Smooth muscle cell (in vitro differentiated cells): ENCODE measurements at regions not wholly inside any gene's neighbourhood (a gene's known extent, or its start where the extent isn't known, plus 50 kb on each side); places are given as distances from the start of the nearest gene placed in this dataset.

Experiments used
- DNase-seq: peaks from one replicate; lab custom pipeline; 2025; ENCODE audit not compliant: unreplicated experiment; lab: John Stamatoyannopoulos, UW
- H2AFZ ChIP-seq: fragments of 200-600 bp; sonication (generic); 2 replicates; pipeline ENCODE4 v1.6.0; 2016; ENCODE audit warnings: antibody characterized with exemption, low read depth, mild to moderate bottlenecking
- H3F3A ChIP-seq: fragments of 200-600 bp; sonication (generic); 2 replicates; pipeline ENCODE4 v1.6.0; 2017; ENCODE audit warnings: antibody characterized with exemption, low read depth
- H3K27ac ChIP-seq: fragments of 200-600 bp; sonication (generic); 2 replicates; pipeline ENCODE4 v1.5.1; 2016; ENCODE audit warnings: low read depth, mild to moderate bottlenecking
- H3K27me3 ChIP-seq: fragments of 200-600 bp; sonication (generic); 2 replicates; pipeline ENCODE4 v1.6.1; 2016; ENCODE audit warnings: low read depth, mild to moderate bottlenecking
- H3K36me3 ChIP-seq: fragments of 200-600 bp; sonication (generic); 2 replicates; pipeline ENCODE4 v1.5.1; 2016; ENCODE audit warnings: low read depth
- H3K4me1 ChIP-seq: fragments of 200-600 bp; sonication (generic); 2 replicates; pipeline ENCODE4 v1.5.1; 2016; ENCODE audit warnings: low read depth
- H3K4me2 ChIP-seq: fragments of 200-600 bp; sonication (generic); 2 replicates; pipeline ENCODE4 v1.6.0; 2016; ENCODE audit warnings: mild to moderate bottlenecking
- H3K4me3 ChIP-seq: fragments of 200-600 bp; sonication (generic); 2 replicates; pipeline ENCODE4 v1.5.1; 2016; ENCODE audit warnings: mild to moderate bottlenecking
- H3K79me2 ChIP-seq: fragments of 200-600 bp; sonication (generic); 2 replicates; pipeline ENCODE4 v1.6.0; 2016; ENCODE audit warnings: low read depth, mild to moderate bottlenecking
- H3K9ac ChIP-seq: fragments of 200-600 bp; sonication (generic); 2 replicates; pipeline ENCODE4 v1.6.0; 2016; ENCODE audit warnings: low read depth
- H3K9me3 ChIP-seq: fragments of 200-600 bp; sonication (generic); replicated peaks from 2 replicates; pipeline ENCODE4 v1.5.1; 2016; ENCODE audit warnings: low read depth
- H4K20me1 ChIP-seq: fragments of 200-600 bp; sonication (generic); 2 replicates; pipeline ENCODE4 v1.6.0; 2016; ENCODE audit warnings: low read depth
- WGBS: methylation state at CpG from one replicate; pipeline ENCODE4 v1.1.7; 2016; ENCODE audit warnings: low lambda C conversion rate; 5-methylcytosine and 5-hydroxymethylcytosine counted together
- TF ChIP-seq, protein P1 (sequence below): fragments of 200-600 bp; sonication (generic); IDR thresholded peaks from 2 replicates; pipeline ENCODE4 v1.5.1; 2017; ENCODE audit warnings: borderline replicate concordance, mild to moderate bottlenecking, antibody characterized with exemption; ENCODE audit not compliant: insufficient read depth, poor library complexity, severe bottlenecking

DNA sequence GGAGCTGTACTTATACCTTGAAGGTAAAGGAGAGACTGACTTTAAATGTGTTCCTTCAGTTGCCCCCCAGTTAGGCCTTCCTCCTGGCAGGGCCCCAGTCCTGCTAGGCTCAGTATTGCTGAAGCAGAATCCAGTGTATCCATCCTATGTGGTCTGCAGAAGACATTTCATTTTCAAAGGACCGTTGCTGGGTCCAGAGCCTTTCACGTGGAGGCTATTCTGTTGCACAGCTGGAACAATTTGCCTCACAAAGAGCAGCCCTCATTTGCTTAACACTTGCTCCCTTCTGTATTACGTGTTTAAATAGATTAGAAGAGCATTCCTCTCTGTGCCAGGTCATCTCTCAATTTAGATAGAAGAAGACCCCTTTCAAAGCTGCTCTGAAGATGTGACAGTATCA lies 78.9 kb upstream of the CFAP20DC start:
- no peak for DNase-seq
- no peak overlapping the region for H3K4me3 ChIP-seq
- H3K9ac ChIP-seq, result no peak overlapping the region
- no peaks in the 10 kb centered on the region for H3K27me3 ChIP-seq
- H3K36me3 ChIP-seq, result no peaks in the 10 kb centered on the region
- no peaks in the 10 kb centered on the region for H4K20me1 ChIP-seq
- H3K27ac ChIP-seq, result no peak overlapping the region
- H3K4me2 ChIP-seq, result no peak overlapping the region
- WGBS, result 62% methylated on average over 3 of the region's 3 CpGs
- peak overlapping the region; percentile 3 for H2AFZ ChIP-seq
- H3F3A ChIP-seq, result peaks cover 10% of the 10 kb centered on the region
- peaks cover 16% of the 10 kb centered on the region for H3K4me1 ChIP-seq
- TF ChIP-seq, protein P1, sequence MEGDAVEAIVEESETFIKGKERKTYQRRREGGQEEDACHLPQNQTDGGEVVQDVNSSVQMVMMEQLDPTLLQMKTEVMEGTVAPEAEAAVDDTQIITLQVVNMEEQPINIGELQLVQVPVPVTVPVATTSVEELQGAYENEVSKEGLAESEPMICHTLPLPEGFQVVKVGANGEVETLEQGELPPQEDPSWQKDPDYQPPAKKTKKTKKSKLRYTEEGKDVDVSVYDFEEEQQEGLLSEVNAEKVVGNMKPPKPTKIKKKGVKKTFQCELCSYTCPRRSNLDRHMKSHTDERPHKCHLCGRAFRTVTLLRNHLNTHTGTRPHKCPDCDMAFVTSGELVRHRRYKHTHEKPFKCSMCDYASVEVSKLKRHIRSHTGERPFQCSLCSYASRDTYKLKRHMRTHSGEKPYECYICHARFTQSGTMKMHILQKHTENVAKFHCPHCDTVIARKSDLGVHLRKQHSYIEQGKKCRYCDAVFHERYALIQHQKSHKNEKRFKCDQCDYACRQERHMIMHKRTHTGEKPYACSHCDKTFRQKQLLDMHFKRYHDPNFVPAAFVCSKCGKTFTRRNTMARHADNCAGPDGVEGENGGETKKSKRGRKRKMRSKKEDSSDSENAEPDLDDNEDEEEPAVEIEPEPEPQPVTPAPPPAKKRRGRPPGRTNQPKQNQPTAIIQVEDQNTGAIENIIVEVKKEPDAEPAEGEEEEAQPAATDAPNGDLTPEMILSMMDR, result no peak
- H3K79me2 ChIP-seq, result no peaks in the 10 kb centered on the region
- no peaks in the 10 kb centered on the region for H3K9me3 ChIP-seq

DNA sequence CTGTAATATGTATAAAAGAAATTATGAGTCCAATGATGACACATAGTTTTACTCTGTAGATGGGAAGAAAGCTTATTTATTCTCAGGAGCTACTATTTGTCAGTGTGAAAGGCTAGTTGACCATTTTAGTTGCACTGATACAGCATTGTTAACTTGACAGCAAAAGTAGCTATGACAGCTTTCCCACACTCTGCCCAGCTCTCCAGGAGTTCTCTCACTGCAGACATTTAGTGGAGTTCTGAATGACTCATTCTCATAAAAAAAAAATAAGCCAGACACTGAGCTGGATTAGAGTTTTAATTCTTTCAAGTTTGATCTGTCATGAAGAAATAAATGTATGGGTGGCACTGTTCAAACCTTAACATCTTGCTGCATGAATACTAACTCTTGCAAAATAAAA lies 77.2 kb upstream of the CFAP20DC start:
- TF ChIP-seq, protein P1, result no peak
- peaks cover 5% of the 10 kb centered on the region for H3F3A ChIP-seq
- no peak overlapping the region for H3K4me3 ChIP-seq
- peaks cover 16% of the 10 kb centered on the region for H3K4me1 ChIP-seq
- DNase-seq, result no peak
- H3K79me2 ChIP-seq, result no peaks in the 10 kb centered on the region
- no peak overlapping the region for H3K9ac ChIP-seq
- peak overlapping the region; percentile 16 for H3K4me2 ChIP-seq
- H3K27me3 ChIP-seq, result no peaks in the 10 kb centered on the region
- H3K9me3 ChIP-seq, result no peaks in the 10 kb centered on the region
- no peaks in the 10 kb centered on the region for H4K20me1 ChIP-seq
- H3K27ac ChIP-seq, result peak overlapping the region; percentile 62
- H3K36me3 ChIP-seq, result no peaks in the 10 kb centered on the region
- no peak overlapping the region for H2AFZ ChIP-seq

DNA sequence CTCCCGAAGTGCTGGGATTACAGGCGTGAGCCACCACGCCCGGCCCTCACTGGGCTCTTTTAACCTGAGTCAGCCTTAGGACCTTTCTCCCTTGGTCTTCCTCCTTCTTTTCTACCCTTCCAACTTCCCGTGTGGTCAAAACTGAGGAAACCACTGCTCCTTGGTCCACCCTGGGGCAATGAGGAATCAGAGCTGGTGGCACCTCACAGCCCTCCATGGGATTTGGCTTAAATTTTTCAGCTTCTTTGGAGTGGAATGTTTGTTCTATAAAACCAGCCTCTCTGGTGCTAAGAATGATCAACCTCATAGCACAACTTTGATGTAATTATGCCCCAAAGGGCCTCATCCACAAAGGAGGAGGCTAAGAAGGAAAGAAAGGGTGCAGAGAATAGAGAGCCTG lies 76.6 kb upstream of the CFAP20DC start:
- Histone ChIP-seq H3K4me2 (peak overlapping the region; percentile 5), H3K36me3 (no peaks in the 10 kb centered on the region), H3K27ac (peak overlapping the region; percentile 62), H2AFZ (no peak overlapping the region), H3K9me3 (no peaks in the 10 kb centered on the region), H3K4me1 (peaks cover 16% of the 10 kb centered on the region), H3K4me3 (no peak overlapping the region), H3K79me2 (no peaks in the 10 kb centered on the region), H3K9ac (no peak overlapping the region), H3K27me3 (no peaks in the 10 kb centered on the region), H3F3A (peaks cover 5% of the 10 kb centered on the region), H4K20me1 (no peaks in the 10 kb centered on the region)
- 66% methylated on average over 5 of the region's 5 CpGs for WGBS
- TF ChIP-seq, protein P1, result no peak
- DNase-seq, result no peak

DNA sequence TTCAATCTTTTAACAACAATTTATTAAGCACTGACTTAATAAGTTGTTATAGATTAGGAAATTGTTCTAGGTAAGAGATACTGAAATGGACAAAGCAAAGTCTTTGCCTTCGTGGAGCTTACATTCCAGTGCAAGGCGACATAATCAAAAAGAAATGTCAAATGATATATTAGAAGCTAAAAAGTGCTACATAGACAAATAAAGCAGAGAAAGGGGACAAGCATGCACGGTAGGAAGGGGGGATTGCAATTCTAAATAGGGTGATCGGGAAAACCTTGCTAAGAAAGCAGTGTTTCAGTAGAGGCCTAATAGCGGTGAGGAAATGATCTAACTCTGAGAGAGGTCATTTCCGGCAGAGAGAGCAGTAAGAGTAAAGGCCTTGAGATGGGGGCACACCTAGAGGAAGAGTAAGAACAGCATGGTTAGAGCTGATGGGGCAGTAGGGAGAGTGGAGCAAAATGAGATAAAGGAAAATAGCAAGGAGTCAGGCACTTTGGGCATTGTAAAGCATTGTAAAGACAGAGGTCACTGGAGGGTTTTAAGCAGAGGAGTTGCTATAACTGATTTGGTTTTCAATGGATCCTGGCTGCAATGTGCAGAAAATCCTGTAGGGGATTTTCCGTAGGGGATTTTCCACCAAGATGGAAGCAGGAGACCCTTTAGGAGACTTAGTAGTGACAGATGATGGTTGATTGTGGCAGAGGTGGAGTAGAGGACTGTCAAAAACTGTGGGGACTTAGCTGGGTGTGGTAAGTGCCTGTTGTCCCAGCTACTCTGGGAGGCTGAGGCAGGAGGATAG lies 71.7 kb upstream of the CFAP20DC start:
- Histone ChIP-seq H3K27me3 (no peaks in the 10 kb centered on the region), H2AFZ (no peak overlapping the region)

More for the DNA sequence above, 71.7 kb upstream of the CFAP20DC start:
- Histone ChIP-seq H3K9me3 (no peaks in the 10 kb centered on the region), H3F3A (peaks cover 5% of the 10 kb centered on the region), H3K4me3 (no peak overlapping the region), H3K79me2 (no peaks in the 10 kb centered on the region), H3K4me1 (no peaks in the 10 kb centered on the region), H3K27ac (no peak overlapping the region), H3K36me3 (no peaks in the 10 kb centered on the region), H4K20me1 (no peaks in the 10 kb centered on the region), H3K9ac (no peak overlapping the region), H3K4me2 (no peak overlapping the region)
- WGBS, result 94% methylated on average over 7 of the region's 7 CpGs
- TF ChIP-seq, protein P1, result no peak
- no peak for DNase-seq
